ENCODE measurements at regions not wholly inside any gene's neighbourhood (a gene's known extent, or its start where the extent isn't known, plus 50 kb on each side); places are given as distances from the start of the nearest gene placed in this dataset.

DNA sequence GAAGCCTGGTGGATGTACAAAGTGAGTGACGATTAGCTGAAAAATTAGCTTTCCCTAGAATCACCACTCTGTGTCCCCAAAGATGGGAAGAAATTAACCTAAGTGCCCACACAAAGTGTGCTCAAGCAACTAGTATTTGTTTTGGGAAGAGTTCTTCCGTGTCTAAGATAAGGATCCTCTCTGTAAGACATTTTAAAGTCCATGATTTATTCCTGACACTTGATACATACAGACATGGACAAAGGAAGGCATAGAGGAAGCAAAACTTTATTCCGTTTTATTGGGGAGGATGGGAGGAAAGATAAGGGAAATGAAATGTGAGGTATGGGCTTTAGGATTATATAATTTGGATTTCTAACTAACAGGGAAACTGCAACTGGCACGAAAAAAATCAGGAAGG, 1772.6 kb downstream of the EFNA5 start:
- TF ChIP-seq, protein P1, sequence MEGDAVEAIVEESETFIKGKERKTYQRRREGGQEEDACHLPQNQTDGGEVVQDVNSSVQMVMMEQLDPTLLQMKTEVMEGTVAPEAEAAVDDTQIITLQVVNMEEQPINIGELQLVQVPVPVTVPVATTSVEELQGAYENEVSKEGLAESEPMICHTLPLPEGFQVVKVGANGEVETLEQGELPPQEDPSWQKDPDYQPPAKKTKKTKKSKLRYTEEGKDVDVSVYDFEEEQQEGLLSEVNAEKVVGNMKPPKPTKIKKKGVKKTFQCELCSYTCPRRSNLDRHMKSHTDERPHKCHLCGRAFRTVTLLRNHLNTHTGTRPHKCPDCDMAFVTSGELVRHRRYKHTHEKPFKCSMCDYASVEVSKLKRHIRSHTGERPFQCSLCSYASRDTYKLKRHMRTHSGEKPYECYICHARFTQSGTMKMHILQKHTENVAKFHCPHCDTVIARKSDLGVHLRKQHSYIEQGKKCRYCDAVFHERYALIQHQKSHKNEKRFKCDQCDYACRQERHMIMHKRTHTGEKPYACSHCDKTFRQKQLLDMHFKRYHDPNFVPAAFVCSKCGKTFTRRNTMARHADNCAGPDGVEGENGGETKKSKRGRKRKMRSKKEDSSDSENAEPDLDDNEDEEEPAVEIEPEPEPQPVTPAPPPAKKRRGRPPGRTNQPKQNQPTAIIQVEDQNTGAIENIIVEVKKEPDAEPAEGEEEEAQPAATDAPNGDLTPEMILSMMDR (conservative IDR thresholded peaks at IDR 0.05; ENCODE audit: low read depth, low read length) = no peak
- no peak for TF ChIP-seq EZH2 (IDR thresholded peaks at IDR 0.05; ENCODE audit: borderline replicate concordance, low read depth, low read length, poor library complexity, severe bottlenecking)

All from A673 (cell line).